CD14-positive monocyte (primary cell): ENCODE measurements at regions not wholly inside any gene's neighbourhood (a gene's known extent, or its start where the extent isn't known, plus 50 kb on each side); places are given as distances from the start of the nearest gene placed in this dataset.

Experiments
- DNase-seq, 3 donors: peaks; one replicate each; pipeline ENCODE4 v3.0.0-alpha.2; 2011 to 2022
- H2AFZ ChIP-seq: 2 replicates; pipeline ENCODE4 v1.6.0; 2012; ENCODE audit warnings: mild to moderate bottlenecking, low read depth, low read length, inconsistent platforms; ENCODE audit not compliant: insufficient read depth, poor library complexity, severe bottlenecking
- H3K27ac ChIP-seq, 2 donors: 1 replicate in 1 of 2; 2 replicates in 1 of 2; pipeline ENCODE4 v1.5.1; 2012 to 2013; ENCODE audit warnings: low read length in 2 of 2, control low read depth in 1 of 2, inconsistent platforms in 1 of 2, low read depth in 1 of 2, mild to moderate bottlenecking in 1 of 2
- H3K27me3 ChIP-seq, 2 donors: one replicate each; pipeline versions ENCODE4 v1.6.0 to v1.6.1; 2011 to 2013; ENCODE audit warnings: low read length in 2 of 2; ENCODE audit not compliant: control insufficient read depth in 2 of 2, insufficient read depth in 2 of 2
- H3K36me3 ChIP-seq, 2 donors: replicated peaks in 1 of 2; 1 replicate in 1 of 2; 2 replicates in 1 of 2; pipeline versions ENCODE4 v1.5.1 to v1.6.1; 2012 to 2013; ENCODE audit warnings: low read length in 2 of 2, control low read depth in 1 of 2, inconsistent platforms in 1 of 2, mild to moderate bottlenecking in 1 of 2; ENCODE audit not compliant: insufficient read depth in 2 of 2, control insufficient read depth in 1 of 2
- H3K4me1 ChIP-seq, 2 donors: 1 replicate in 1 of 2; 2 replicates in 1 of 2; pipeline versions ENCODE4 v1.5.1 to v1.6.1; 2012 to 2013; ENCODE audit warnings: low read length in 2 of 2, control low read depth in 1 of 2, inconsistent platforms in 1 of 2, mild to moderate bottlenecking in 1 of 2, moderate library complexity in 1 of 2; ENCODE audit not compliant: insufficient read depth in 2 of 2, control insufficient read depth in 1 of 2
- H3K4me2 ChIP-seq: replicated peaks from 2 replicates; pipeline ENCODE3; 2012; ENCODE audit warnings: low read length, moderate library complexity, mild to moderate bottlenecking; ENCODE audit not compliant: poor library complexity, severe bottlenecking; ENCODE audit errors: extremely low read depth
- H3K4me3 ChIP-seq, 3 experiments: fragments of 200-600 bp in 1 of 3; sonication (generic) in 1 of 3; replicated peaks in 1 of 3; 1 replicate in 2 of 3; 2 replicates in 1 of 3; pipeline ENCODE4 v1.5.1; 2011 to 2013; ENCODE audit warnings: low read length in 3 of 3, mild to moderate bottlenecking in 3 of 3, control low read depth in 2 of 3, low read depth in 2 of 3, inconsistent platforms in 1 of 3, moderate library complexity in 1 of 3
- H3K79me2 ChIP-seq: 2 replicates; pipeline ENCODE4 v1.6.0; 2012; ENCODE audit warnings: mild to moderate bottlenecking, control low read depth, inconsistent platforms, low read length, moderate library complexity; ENCODE audit not compliant: insufficient read depth
- H3K9ac ChIP-seq: 2 replicates; pipeline ENCODE4 v1.6.0; 2017; ENCODE audit warnings: low read length, mild to moderate bottlenecking; ENCODE audit not compliant: insufficient read depth, poor library complexity, severe bottlenecking
- H3K9me3 ChIP-seq, 2 donors: replicated peaks in 1 of 2; 1 replicate in 1 of 2; 2 replicates in 1 of 2; pipeline versions ENCODE4 v1.5.1 to v1.6.1; 2012 to 2013; ENCODE audit warnings: low read length in 2 of 2, control low read depth in 1 of 2; ENCODE audit not compliant: control insufficient read depth in 1 of 2, insufficient read depth in 1 of 2
- H4K20me1 ChIP-seq: 2 replicates; pipeline ENCODE4 v1.6.0; 2012; ENCODE audit warnings: mild to moderate bottlenecking, low read length, control low read depth, moderate library complexity; ENCODE audit not compliant: insufficient read depth
- H3K27ac Mint-ChIP-seq, 7 donors: one replicate each; pipeline ENCODE4 v1.8.0; 2020; ENCODE audit warnings: mild to moderate bottlenecking in 7 of 7, mixed read lengths in 7 of 7, moderate library complexity in 6 of 7, inconsistent platforms in 2 of 7
- H3K27me3 Mint-ChIP-seq, 3 donors: one replicate each; pipeline ENCODE4 v1.8.0; 2021 to 2022; ENCODE audit warnings: low read depth in 3 of 3, mild to moderate bottlenecking in 3 of 3, mixed read lengths in 3 of 3, moderate library complexity in 3 of 3, inconsistent platforms in 1 of 3
- H3K36me3 Mint-ChIP-seq, 2 donors: one replicate each; pipeline ENCODE4 v1.8.0; 2020; ENCODE audit warnings: mixed read lengths in 2 of 2, inconsistent platforms in 1 of 2, mild to moderate bottlenecking in 1 of 2
- H3K4me1 Mint-ChIP-seq: one replicate; pipeline ENCODE4 v1.8.0; 2020; ENCODE audit warnings: mild to moderate bottlenecking, mixed read lengths
- H3K4me3 Mint-ChIP-seq, 2 donors: one replicate each; pipeline ENCODE4 v1.8.0; 2020; ENCODE audit warnings: mild to moderate bottlenecking in 2 of 2, mixed read lengths in 2 of 2, moderate library complexity in 1 of 2
- H3K9me3 Mint-ChIP-seq, 7 donors: one replicate each; pipeline ENCODE4 v1.8.0; 2020 to 2022; ENCODE audit warnings: mixed read lengths in 7 of 7, mild to moderate bottlenecking in 6 of 7, moderate library complexity in 6 of 7, inconsistent platforms in 2 of 7
- CTCF ChIP-seq: fragments of 200-600 bp; IDR thresholded peaks from one replicate; pipeline ENCODE4 v1.8.0; 2022; ENCODE audit warnings: antibody characterized with exemption, mild to moderate bottlenecking
- WGBS: methylation state at CpG from one replicate; pipeline ENCODE4 v1.1.5; 2013; ENCODE audit warnings: missing lambda C conversion rate; ENCODE audit not compliant: insufficient coverage; 5-methylcytosine and 5-hydroxymethylcytosine counted together
- intact Hi-C, 2 donors: fragments of 100-400 bp; cut with micrococcal nuclease; formaldehyde crosslinking; loops; one replicate each; pipeline versions ENCODE4 v1.15.0 to v1.15.1; 2023

- Histone ChIP-seq H3K36me3 (no peaks in the 10 kb centered on the region), H2AFZ (no peak overlapping the region), H3K9me3 (no peaks in the 10 kb centered on the region), H3K4me1 (no peaks in the 10 kb centered on the region), H3K4me2 (no peak overlapping the region), H3K9ac (no peak overlapping the region), H4K20me1 (no peaks in the 10 kb centered on the region), H3K27me3 (no peaks in the 10 kb centered on the region), H3K79me2 (no peaks in the 10 kb centered on the region), H3K4me3 (no peak overlapping the region), H3K27ac (no peak overlapping the region)
- Mint-ChIP-seq H3K36me3 (peaks cover 0 to 2% of the 10 kb centered on the region in 2 donors), H3K9me3 (peaks cover 0 to 3% (median 0%) of the 10 kb centered on the region in 7 donors), H3K4me3 (no peak overlapping the region), H3K27ac (no peak overlapping the region), H3K27me3 (no peaks in the 10 kb centered on the region), H3K4me1 (no peaks in the 10 kb centered on the region)
- DNase-seq: no peak
- no peak for TF ChIP-seq CTCF
- 96% methylated on average over 4 of the region's 8 CpGs for WGBS
- intact Hi-C loops: no loop called here
These were observed 2176.3 kb upstream of the CELF4 start for GRCh38 chr18:39741755-39742466.

DNA sequence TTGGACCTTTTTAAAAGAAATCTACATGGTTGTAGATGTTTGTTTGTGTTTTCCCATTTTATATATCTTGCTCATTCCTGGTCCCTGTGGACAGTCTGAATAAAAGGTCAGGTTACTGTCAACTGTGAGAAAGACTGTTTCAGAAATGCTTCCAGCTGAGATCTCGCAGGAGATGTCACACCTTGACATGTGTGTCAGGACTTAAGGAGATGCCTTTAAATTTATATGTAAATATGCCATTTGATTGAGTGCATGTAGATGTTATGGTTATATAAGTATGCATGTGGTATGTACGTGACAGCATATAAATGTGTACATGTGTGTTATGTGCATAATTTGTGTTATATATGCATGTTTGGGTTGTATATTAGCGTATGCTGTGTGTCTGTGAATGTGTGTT lies 2172.3 kb upstream of the CELF4 start:
- H3K36me3 ChIP-seq: no peaks in the 10 kb centered on the region
- H3K4me1 ChIP-seq: no peaks in the 10 kb centered on the region
- Mint-ChIP-seq H3K27me3 (no peaks in the 10 kb centered on the region), H3K9me3 (peaks cover 0 to 5% (median 3%) of the 10 kb centered on the region in 7 donors), H3K27ac (no peak overlapping the region), H3K36me3 (peaks cover 0 to 2% of the 10 kb centered on the region in 2 donors), H3K4me3 (no peak overlapping the region), H3K4me1 (no peaks in the 10 kb centered on the region)
- no peak overlapping the region for H3K27ac ChIP-seq
- H3K9me3 ChIP-seq: no peaks in the 10 kb centered on the region
- H4K20me1 ChIP-seq: no peaks in the 10 kb centered on the region
- no peak for DNase-seq
- 87% methylated on average over 3 of the region's 3 CpGs for WGBS
- H3K79me2 ChIP-seq: no peaks in the 10 kb centered on the region
- H3K9ac ChIP-seq: no peak overlapping the region
- H3K27me3 ChIP-seq: no peaks in the 10 kb centered on the region
- no peak overlapping the region for H3K4me2 ChIP-seq
- H3K4me3 ChIP-seq: no peak overlapping the region
- H2AFZ ChIP-seq: no peak overlapping the region
- intact Hi-C loops: no loop called here
- TF ChIP-seq CTCF: no peak
